NB4 (cell line): ENCODE measurements at regions not wholly inside any gene's neighbourhood (a gene's known extent, or its start where the extent isn't known, plus 50 kb on each side); places are given as distances from the start of the nearest gene placed in this dataset.

Experiments
- DNase-seq: peaks from one replicate; pipeline ENCODE4 v3.0.0; 2010; ENCODE audit warnings: low read depth
- H3K4me3 ChIP-seq: one replicate; pipeline ENCODE4 v1.5.1; 2011; ENCODE audit warnings: mild to moderate bottlenecking, low read depth, low read length, moderate library complexity
- MYC ChIP-seq: IDR thresholded peaks from 2 replicates; pipeline ENCODE4 v1.6.1; 2011; ENCODE audit warnings: low read depth, low read length
- POLR2A ChIP-seq: IDR thresholded peaks from 2 replicates; pipeline ENCODE4 v1.6.1; 2011; ENCODE audit warnings: mild to moderate bottlenecking; ENCODE audit not compliant: insufficient read length; ENCODE audit errors: extremely low read depth
- TF ChIP-seq, protein P1 (sequence below): IDR thresholded peaks from one replicate; pipeline ENCODE4 v1.5.1; 2012; ENCODE audit warnings: low read depth, low read length
- TF ChIP-seq, protein P2 (sequence below): IDR thresholded peaks from 2 replicates; pipeline ENCODE4 v1.6.1; 2011; ENCODE audit warnings: low read depth, low read length

GRCh38 chr6:145159921-145160320, 575.4 kb downstream of the EPM2A start:
- TF ChIP-seq POLR2A (no peak), MYC (no peak)
- TF ChIP-seq, protein P1, sequence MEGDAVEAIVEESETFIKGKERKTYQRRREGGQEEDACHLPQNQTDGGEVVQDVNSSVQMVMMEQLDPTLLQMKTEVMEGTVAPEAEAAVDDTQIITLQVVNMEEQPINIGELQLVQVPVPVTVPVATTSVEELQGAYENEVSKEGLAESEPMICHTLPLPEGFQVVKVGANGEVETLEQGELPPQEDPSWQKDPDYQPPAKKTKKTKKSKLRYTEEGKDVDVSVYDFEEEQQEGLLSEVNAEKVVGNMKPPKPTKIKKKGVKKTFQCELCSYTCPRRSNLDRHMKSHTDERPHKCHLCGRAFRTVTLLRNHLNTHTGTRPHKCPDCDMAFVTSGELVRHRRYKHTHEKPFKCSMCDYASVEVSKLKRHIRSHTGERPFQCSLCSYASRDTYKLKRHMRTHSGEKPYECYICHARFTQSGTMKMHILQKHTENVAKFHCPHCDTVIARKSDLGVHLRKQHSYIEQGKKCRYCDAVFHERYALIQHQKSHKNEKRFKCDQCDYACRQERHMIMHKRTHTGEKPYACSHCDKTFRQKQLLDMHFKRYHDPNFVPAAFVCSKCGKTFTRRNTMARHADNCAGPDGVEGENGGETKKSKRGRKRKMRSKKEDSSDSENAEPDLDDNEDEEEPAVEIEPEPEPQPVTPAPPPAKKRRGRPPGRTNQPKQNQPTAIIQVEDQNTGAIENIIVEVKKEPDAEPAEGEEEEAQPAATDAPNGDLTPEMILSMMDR, result no peak
- TF ChIP-seq, protein P2, sequence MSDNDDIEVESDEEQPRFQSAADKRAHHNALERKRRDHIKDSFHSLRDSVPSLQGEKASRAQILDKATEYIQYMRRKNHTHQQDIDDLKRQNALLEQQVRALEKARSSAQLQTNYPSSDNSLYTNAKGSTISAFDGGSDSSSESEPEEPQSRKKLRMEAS, result no peak
- DNase-seq, result no peak
- H3K4me3 ChIP-seq, result no peak overlapping the region

- no peak for DNase-seq
- TF ChIP-seq, protein P1, result no peak
- TF ChIP-seq MYC, result no peak
- TF ChIP-seq, protein P2, result no peak
- no peak for TF ChIP-seq POLR2A
- no peak overlapping the region for H3K4me3 ChIP-seq
Measured at GRCh38 chr6:145161501-145161900, 573.8 kb downstream of the EPM2A start.

DNA sequence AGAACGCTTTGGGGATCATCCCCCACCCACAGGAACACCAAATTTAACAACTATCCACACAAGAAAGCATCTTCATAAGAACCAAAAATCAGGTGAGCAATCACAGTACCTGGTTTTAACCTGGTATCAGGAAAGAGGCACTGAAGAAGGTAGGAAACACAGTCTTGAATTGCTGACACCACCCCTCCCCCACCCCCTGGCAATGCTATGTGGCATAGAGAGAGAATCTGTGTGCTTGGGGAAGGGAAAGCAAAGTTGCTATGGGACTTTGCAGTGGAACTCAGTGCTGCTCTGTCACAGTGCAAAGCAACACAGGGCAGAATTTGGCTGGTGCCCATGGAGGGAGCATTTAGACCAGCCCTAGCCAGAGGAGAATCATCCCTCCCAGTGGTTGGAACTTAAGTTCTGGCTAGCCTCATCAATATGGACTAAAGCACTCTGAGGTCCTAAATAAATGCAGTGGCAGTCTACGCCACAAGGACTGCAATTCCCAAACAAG, 565.5 kb downstream of the EPM2A start:
- no peak for DNase-seq
- TF ChIP-seq, protein P2, result no peak
- TF ChIP-seq MYC, result no peak
- TF ChIP-seq, protein P1, result no peak
- no peak for TF ChIP-seq POLR2A
- H3K4me3 ChIP-seq, result no peak overlapping the region

- no peak overlapping the region for H3K4me3 ChIP-seq
- TF ChIP-seq POLR2A (no peak), MYC (no peak)
- TF ChIP-seq, protein P2, result no peak
- TF ChIP-seq, protein P1, result no peak
- no peak for DNase-seq
Measured at GRCh38 chr6:145175470-145175869, 559.9 kb downstream of the EPM2A start.

DNA sequence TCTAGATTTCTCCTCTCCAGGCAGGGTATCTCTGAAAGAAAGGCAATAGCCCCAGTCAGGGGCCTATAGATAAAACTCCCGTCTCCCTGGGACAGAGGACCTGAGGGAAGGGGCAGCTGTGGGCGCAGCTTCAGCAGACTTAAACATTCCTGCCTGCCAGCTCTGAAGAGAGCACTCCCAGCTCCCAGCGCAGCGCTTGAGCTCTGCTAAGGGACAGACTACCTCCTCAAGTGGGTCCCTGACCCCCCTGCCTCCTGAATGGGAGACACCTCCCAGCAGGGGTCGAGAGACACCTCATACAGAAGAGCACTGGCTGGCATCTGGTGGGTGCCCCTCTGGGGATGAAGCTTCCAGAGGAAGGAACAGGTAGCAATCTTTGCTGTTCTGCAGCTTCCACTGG, 556.9 kb downstream of the EPM2A start:
- TF ChIP-seq, protein P1, result no peak
- TF ChIP-seq POLR2A, result no peak
- TF ChIP-seq, protein P2, result no peak
- TF ChIP-seq MYC, result no peak
- H3K4me3 ChIP-seq, result no peak overlapping the region
- no peak for DNase-seq
